H1 (cell line): ENCODE measurements at regions not wholly inside any gene's neighbourhood (a gene's known extent, or its start where the extent isn't known, plus 50 kb on each side); places are given as distances from the start of the nearest gene placed in this dataset.

Experiments
- CHD1 ChIP-seq: IDR thresholded peaks from 2 replicates; pipeline ENCODE4 v1.6.1; 2012; ENCODE audit warnings: low read depth, low read length, improper control_type of control experiment
- CTCF ChIP-seq, 3 experiments: IDR thresholded peaks; 1 replicate in 2 of 3; 2 replicates in 1 of 3; pipeline versions ENCODE4 v1.5.1 to v1.6.1; 2011; ENCODE audit warnings: low read length in 3 of 3, mild to moderate bottlenecking in 3 of 3, inconsistent platforms in 2 of 3, low read depth in 1 of 3, moderate library complexity in 1 of 3; ENCODE audit not compliant: insufficient read depth in 1 of 3; ENCODE audit errors: control extremely low read depth in 1 of 3
- EP300 ChIP-seq, 2 experiments: IDR thresholded peaks; 1 replicate in 1 of 2; 2 replicates in 1 of 2; pipeline ENCODE4 v1.6.1; 2011 to 2012; ENCODE audit warnings: low read depth in 2 of 2, low read length in 2 of 2, mild to moderate bottlenecking in 2 of 2, borderline replicate concordance in 1 of 2, inconsistent platforms in 1 of 2, moderate library complexity in 1 of 2
- RNF2 ChIP-seq: fragments of 200-900, 300-1000 bp; sonication (generic); IDR thresholded peaks from 2 replicates; pipeline ENCODE4 v1.7.1; 2016; ENCODE audit warnings: borderline replicate concordance, low read depth, mild to moderate bottlenecking, antibody characterized with exemption, low read length; ENCODE audit not compliant: poor library complexity, severe bottlenecking; ENCODE audit errors: missing control alignments
- RXRA ChIP-seq: IDR thresholded peaks from 2 replicates; pipeline ENCODE4 v1.6.1; 2011; ENCODE audit warnings: low read depth, mild to moderate bottlenecking, low read length, moderate library complexity; ENCODE audit not compliant: insufficient read depth
- SP1 ChIP-seq: IDR thresholded peaks from 2 replicates; pipeline ENCODE4 v1.6.1; 2011; ENCODE audit warnings: low read depth, low read length
- SP4 ChIP-seq: IDR thresholded peaks from 2 replicates; pipeline ENCODE4 v1.6.1; 2012; ENCODE audit warnings: low read length, inconsistent platforms
- USF2 ChIP-seq: IDR thresholded peaks from 2 replicates; pipeline ENCODE4 v1.6.1; 2011; ENCODE audit warnings: low read length, improper control_type of control experiment
- ZNF274 ChIP-seq: IDR thresholded peaks from 2 replicates; pipeline ENCODE4 v1.7.0; 2012; ENCODE audit warnings: low read length, borderline replicate concordance; ENCODE audit errors: extremely low read depth

GRCh38 chr4:126955292-126956183 lies 677.2 kb upstream of the INTU start:
- no peak for TF ChIP-seq USF2
- no peak for TF ChIP-seq CTCF (IDR thresholded peaks at IDR 0.05; ENCODE audit: control extremely low read depth in 1 of 3, insufficient read depth in 1 of 3, low read depth in 1 of 3, low read length in 3 of 3)
- TF ChIP-seq RNF2, result no peak
- no peak for TF ChIP-seq ZNF274
- TF ChIP-seq CHD1, result no peak
- TF ChIP-seq SP1, result no peak
- no peak for TF ChIP-seq EP300 (IDR thresholded peaks at IDR 0.05; ENCODE audit: borderline replicate concordance in 1 of 2, low read depth in 2 of 2, low read length in 2 of 2)
- no peak for TF ChIP-seq RXRA
- TF ChIP-seq SP4, result no peak
